ENCODE measurements at regions not wholly inside any gene's neighbourhood (a gene's known extent, or its start where the extent isn't known, plus 50 kb on each side); places are given as distances from the start of the nearest gene placed in this dataset.
"Not testable (repeated sequence)": the region's sequence is repeated elsewhere in the genome, so short reads cannot be mapped to it uniquely, and the experiment has no call there.

GRCh38 chr3:87435926-87436620 lies 159.7 kb upstream of the POU1F1 start:
- H3K36me3 Mint-ChIP-seq (ENCODE audit: low read depth): no peaks in the 10 kb centered on the region
- ATAC-seq (ENCODE audit: poor library complexity) (no peak), DNase-seq (no peak)
- no peak overlapping the region for H3K4me3 Mint-ChIP-seq
- H3K4me1 ChIP-seq (ENCODE audit: insufficient read depth, low read length): no peaks in the 10 kb centered on the region
- ChIA-PET POLR2A (no interaction called here), CTCF (no interaction called here)
- H3K27ac ChIP-seq (ENCODE audit: low read depth in 1 of 2, low read length in 2 of 2): no peak overlapping the region
- H3K27me3 Mint-ChIP-seq: no peaks in the 10 kb centered on the region
- TF ChIP-seq, protein P1, sequence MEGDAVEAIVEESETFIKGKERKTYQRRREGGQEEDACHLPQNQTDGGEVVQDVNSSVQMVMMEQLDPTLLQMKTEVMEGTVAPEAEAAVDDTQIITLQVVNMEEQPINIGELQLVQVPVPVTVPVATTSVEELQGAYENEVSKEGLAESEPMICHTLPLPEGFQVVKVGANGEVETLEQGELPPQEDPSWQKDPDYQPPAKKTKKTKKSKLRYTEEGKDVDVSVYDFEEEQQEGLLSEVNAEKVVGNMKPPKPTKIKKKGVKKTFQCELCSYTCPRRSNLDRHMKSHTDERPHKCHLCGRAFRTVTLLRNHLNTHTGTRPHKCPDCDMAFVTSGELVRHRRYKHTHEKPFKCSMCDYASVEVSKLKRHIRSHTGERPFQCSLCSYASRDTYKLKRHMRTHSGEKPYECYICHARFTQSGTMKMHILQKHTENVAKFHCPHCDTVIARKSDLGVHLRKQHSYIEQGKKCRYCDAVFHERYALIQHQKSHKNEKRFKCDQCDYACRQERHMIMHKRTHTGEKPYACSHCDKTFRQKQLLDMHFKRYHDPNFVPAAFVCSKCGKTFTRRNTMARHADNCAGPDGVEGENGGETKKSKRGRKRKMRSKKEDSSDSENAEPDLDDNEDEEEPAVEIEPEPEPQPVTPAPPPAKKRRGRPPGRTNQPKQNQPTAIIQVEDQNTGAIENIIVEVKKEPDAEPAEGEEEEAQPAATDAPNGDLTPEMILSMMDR (IDR thresholded peaks at IDR 0.05): no peak
- H3K4me3 ChIP-seq (ENCODE audit: low read length): no peak overlapping the region
- no peak overlapping the region for H3K27ac Mint-ChIP-seq
- intact Hi-C loops (cut with DNase I, micrococcal nuclease): no loop called here
- no peaks in the 10 kb centered on the region for H3K9me3 ChIP-seq (ENCODE audit: control insufficient read depth in 1 of 2, insufficient read depth in 1 of 2, low read length in 2 of 2)
- H3K27me3 ChIP-seq (ENCODE audit: control insufficient read depth in 1 of 2, insufficient read depth in 2 of 2, low read length in 2 of 2): no peaks in the 10 kb centered on the region
- H3K4me1 Mint-ChIP-seq (ENCODE audit: low read depth): peaks cover 5% of the 10 kb centered on the region
- no peaks in the 10 kb centered on the region for H3K36me3 ChIP-seq (ENCODE audit: insufficient read depth, low read length)
- no peaks in the 10 kb centered on the region for H3K9me3 Mint-ChIP-seq

DNA sequence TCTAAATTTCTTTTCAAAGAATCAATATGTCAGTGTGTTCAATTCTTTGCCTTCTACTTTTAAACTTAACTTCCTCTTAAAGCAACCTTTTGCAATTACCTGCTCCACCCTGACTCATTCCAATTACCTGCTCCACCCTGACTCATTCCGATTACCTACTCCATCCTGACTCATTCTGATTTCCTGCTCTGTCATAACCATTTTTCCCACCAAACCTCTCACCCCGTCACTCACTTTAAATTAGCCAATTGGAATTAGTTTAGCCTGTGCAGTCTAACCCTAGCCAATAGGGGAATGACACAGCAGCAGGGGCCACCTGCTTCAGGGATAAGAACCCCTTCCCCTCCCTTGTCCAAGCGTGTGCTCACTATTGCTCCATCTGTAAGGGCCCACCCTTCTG lies 157.1 kb upstream of the POU1F1 start:
- ATAC-seq (ENCODE audit: poor library complexity); H3K4me1 Mint-ChIP-seq (ENCODE audit: low read depth); DNase-seq; H3K36me3 ChIP-seq (ENCODE audit: insufficient read depth, low read length); H3K9me3 ChIP-seq (ENCODE audit: control insufficient read depth in 1 of 2, insufficient read depth in 1 of 2, low read length in 2 of 2); H3K36me3 Mint-ChIP-seq (ENCODE audit: low read depth); H3K27me3 ChIP-seq (ENCODE audit: control insufficient read depth in 1 of 2, insufficient read depth in 2 of 2, low read length in 2 of 2); CTCF ChIA-PET; H3K4me3 Mint-ChIP-seq; intact Hi-C loops (cut with DNase I, micrococcal nuclease); H3K9me3 Mint-ChIP-seq; H3K27ac Mint-ChIP-seq; H3K27me3 Mint-ChIP-seq; H3K27ac ChIP-seq (ENCODE audit: low read depth in 1 of 2, low read length in 2 of 2); H3K4me3 ChIP-seq (ENCODE audit: low read length); POLR2A ChIA-PET; H3K4me1 ChIP-seq (ENCODE audit: insufficient read depth, low read length): not testable (repeated sequence)

DNA sequence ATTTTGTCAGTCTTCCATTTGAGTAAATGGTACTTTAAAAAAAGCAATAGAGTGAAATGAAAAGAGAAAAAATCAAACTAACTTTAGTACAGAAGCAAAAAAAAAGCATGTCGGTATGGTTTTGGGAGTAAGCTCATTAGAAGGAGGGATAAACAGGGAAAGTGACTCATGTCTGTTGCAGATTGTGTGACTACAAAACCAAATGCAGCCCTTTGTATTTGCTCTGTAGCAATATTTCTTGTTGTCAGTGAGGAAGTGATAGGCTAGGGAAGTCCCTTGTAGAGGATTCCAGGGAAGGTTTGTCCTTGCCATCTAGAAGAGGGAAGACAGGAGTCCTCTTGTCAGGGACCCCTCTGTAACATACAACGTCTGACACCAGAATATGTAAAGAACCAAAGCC lies 150.5 kb upstream of the POU1F1 start:
- POLR2A ChIA-PET: no interaction called here
- Histone ChIP-seq H3K9me3 (ENCODE audit: control insufficient read depth in 1 of 2, insufficient read depth in 1 of 2, low read length in 2 of 2) (no peaks in the 10 kb centered on the region), H3K36me3 (ENCODE audit: insufficient read depth, low read length) (no peaks in the 10 kb centered on the region), H3K4me3 (ENCODE audit: low read length) (no peak overlapping the region), H3K27ac (ENCODE audit: low read depth in 1 of 2, low read length in 2 of 2) (no peak overlapping the region), H3K27me3 (ENCODE audit: control insufficient read depth in 1 of 2, insufficient read depth in 2 of 2, low read length in 2 of 2) (no peaks in the 10 kb centered on the region), H3K4me1 (ENCODE audit: insufficient read depth, low read length) (no peaks in the 10 kb centered on the region)
- intact Hi-C loops (cut with DNase I, micrococcal nuclease): no loop called here
- Mint-ChIP-seq H3K4me1 (ENCODE audit: low read depth) (no peaks in the 10 kb centered on the region), H3K4me3 (no peak overlapping the region), H3K27ac (no peak overlapping the region), H3K27me3 (no peaks in the 10 kb centered on the region), H3K9me3 (no peaks in the 10 kb centered on the region), H3K36me3 (ENCODE audit: low read depth) (no peaks in the 10 kb centered on the region)
- CTCF ChIA-PET: no interaction called here
- TF ChIP-seq, protein P1 (IDR thresholded peaks at IDR 0.05): no peak
- ATAC-seq (ENCODE audit: poor library complexity): no peak
- DNase-seq: no peak

DNA sequence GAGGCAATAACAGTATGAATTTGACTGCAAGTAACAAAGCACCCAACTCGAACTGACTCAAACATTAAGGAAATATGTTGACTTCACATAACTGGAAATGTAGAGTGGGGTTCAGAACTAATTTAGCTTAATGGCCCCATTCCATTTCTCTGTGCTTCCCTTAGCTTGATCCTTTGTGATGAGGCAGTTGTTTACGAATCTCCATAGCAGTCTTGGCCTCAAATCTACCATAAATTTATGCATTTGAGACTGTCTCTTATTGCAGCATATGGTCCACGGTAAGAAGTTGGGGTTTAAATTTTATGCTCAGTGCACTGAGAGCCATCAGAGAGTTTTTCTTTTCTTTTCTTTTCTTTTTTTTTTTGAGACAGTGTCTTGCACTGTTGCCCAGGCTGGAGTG lies 148.7 kb upstream of the POU1F1 start:
- POLR2A ChIA-PET: no interaction called here
- Histone ChIP-seq H3K9me3 (ENCODE audit: control insufficient read depth in 1 of 2, insufficient read depth in 1 of 2, low read length in 2 of 2) (no peaks in the 10 kb centered on the region), H3K36me3 (ENCODE audit: insufficient read depth, low read length) (no peaks in the 10 kb centered on the region), H3K27me3 (ENCODE audit: control insufficient read depth in 1 of 2, insufficient read depth in 2 of 2, low read length in 2 of 2) (no peaks in the 10 kb centered on the region), H3K4me1 (ENCODE audit: insufficient read depth, low read length) (no peaks in the 10 kb centered on the region), H3K4me3 (ENCODE audit: low read length) (no peak overlapping the region), H3K27ac (ENCODE audit: low read depth in 1 of 2, low read length in 2 of 2) (no peak overlapping the region)
- DNase-seq: no peak
- H3K27me3 Mint-ChIP-seq: no peaks in the 10 kb centered on the region
- TF ChIP-seq, protein P1 (IDR thresholded peaks at IDR 0.05): no peak
- H3K4me1 Mint-ChIP-seq (ENCODE audit: low read depth): no peaks in the 10 kb centered on the region
- intact Hi-C loops (cut with DNase I, micrococcal nuclease): no loop called here
- no peak overlapping the region for H3K4me3 Mint-ChIP-seq
- no peak for ATAC-seq (ENCODE audit: poor library complexity)
- H3K9me3 Mint-ChIP-seq: no peaks in the 10 kb centered on the region
- CTCF ChIA-PET: no interaction called here
- H3K36me3 Mint-ChIP-seq (ENCODE audit: low read depth): no peaks in the 10 kb centered on the region
- no peak overlapping the region for H3K27ac Mint-ChIP-seq

Data from CD4-positive, alpha-beta T cell (primary cell).